ENCODE measurements at regions not wholly inside any gene's neighbourhood (a gene's known extent, or its start where the extent isn't known, plus 50 kb on each side); places are given as distances from the start of the nearest gene placed in this dataset.

- no peak overlapping the region for H3K4me3 ChIP-seq
- H3K36me3 ChIP-seq (ENCODE audit: control insufficient read depth, insufficient read depth, low read length), result no peaks in the 10 kb centered on the region
- FAIRE-seq (no peak), ATAC-seq (no peak), DNase-seq (ENCODE audit: extremely low read depth in 1 of 4, low spot score in 3 of 4) (no peak)
- no peaks in the 10 kb centered on the region for H3K79me2 ChIP-seq (ENCODE audit: control insufficient read depth, insufficient read depth, low read length)
- H3K9ac ChIP-seq (ENCODE audit: insufficient read depth in 1 of 2, low read depth in 2 of 2, low read length in 2 of 2), result no peak overlapping the region
- no peaks in the 10 kb centered on the region for H4K20me1 ChIP-seq (replicated peaks; ENCODE audit: control insufficient read depth, insufficient read depth, low read length)
- H3K9me3 ChIP-seq (replicated peaks; ENCODE audit: control insufficient read depth, insufficient read depth, low read depth, low read length), result no peaks in the 10 kb centered on the region
- H2AFZ ChIP-seq (ENCODE audit: low read depth, low read length), result no peak overlapping the region
- H3K9me1 ChIP-seq (ENCODE audit: control insufficient read depth, insufficient read depth, low read length), result no peaks in the 10 kb centered on the region
- WGBS (ENCODE audit: insufficient coverage, low coverage, missing lambda C conversion rate), result 12% methylated on average over 8 of the region's 8 CpGs
- no peaks in the 10 kb centered on the region; a peak in 2 of 5 replicates for H3K4me1 ChIP-seq (replicated peaks in 1 of 2; ENCODE audit: control insufficient read depth in 2 of 2, insufficient read depth in 2 of 2, low read length in 2 of 2)
- in situ Hi-C loops (cut with MboI) (no loop called here), intact Hi-C loops (cut with micrococcal nuclease) (no loop called here)
- H3K27me3 ChIP-seq (ENCODE audit: control insufficient read depth in 2 of 2, insufficient read depth in 2 of 2, low read length in 2 of 2), result peaks cover 0 to 4% of the 10 kb centered on the region in 2 experiments; a peak in 2 of 5 replicates
- BruUV-seq (replicated peaks), result no TSS peak
- no peak overlapping the region for H3K27ac ChIP-seq (ENCODE audit: extremely low read depth, low read depth, low read length)
- ChIA-PET CTCF (ENCODE audit: low intra/inter-chr PET ratio) (no interaction called here), POLR2A (no interaction called here)
- no peak for TF ChIP-seq ELF4 (CRISPR knock-in tag; IDR thresholded peaks at IDR 0.05)
- TF ChIP-seq AFF1 (IDR thresholded peaks at IDR 0.05; ENCODE audit: low read depth in 1 of 2, partially characterized antibody in 2 of 2), result no peak
- no peak for TF ChIP-seq HDAC1 (IDR thresholded peaks at IDR 0.05)
- TF ChIP-seq ZC3H8 (IDR thresholded peaks at IDR 0.05), result no peak
- TF ChIP-seq SNAPC5 (CRISPR knock-in tag; IDR thresholded peaks at IDR 0.05), result no peak
- no peak for TF ChIP-seq TCF15 (CRISPR knock-in tag; IDR thresholded peaks at IDR 0.05)
- TF ChIP-seq HMGN3 (IDR thresholded peaks at IDR 0.05; ENCODE audit: borderline replicate concordance, extremely low read depth, insufficient read length, low read depth, low read length), result no peak
- no peak for TF ChIP-seq ELK1 (CRISPR knock-in tag; IDR thresholded peaks at IDR 0.05)
- TF ChIP-seq PHB2 (IDR thresholded peaks at IDR 0.05; ENCODE audit: low read depth), result no peak
- no peak for TF ChIP-seq FOXK1 (CRISPR knock-in tag; IDR thresholded peaks at IDR 0.05; ENCODE audit: borderline replicate concordance)
- TF ChIP-seq ZNF41 (CRISPR knock-in tag; conservative IDR thresholded peaks at IDR 0.05), result no peak
- no peak for TF ChIP-seq ZNF280A (IDR thresholded peaks at IDR 0.05; ENCODE audit: low read depth, partially characterized antibody)
- H3K4me2 ChIP-seq (ENCODE audit: insufficient read depth, low read length), result no peak overlapping the region
Measured at GRCh38 chr15:91431041-91431715, 331.1 kb downstream of the SV2B start.
